ENCODE measurements at regions not wholly inside any gene's neighbourhood (a gene's known extent, or its start where the extent isn't known, plus 50 kb on each side); places are given as distances from the start of the nearest gene placed in this dataset.

- peaks cover 22% of the 10 kb centered on the region for H3K4me1 Mint-ChIP-seq (ENCODE audit: low read depth)
- H3K9me3 Mint-ChIP-seq: no peaks in the 10 kb centered on the region
- TF ChIP-seq, protein P1, sequence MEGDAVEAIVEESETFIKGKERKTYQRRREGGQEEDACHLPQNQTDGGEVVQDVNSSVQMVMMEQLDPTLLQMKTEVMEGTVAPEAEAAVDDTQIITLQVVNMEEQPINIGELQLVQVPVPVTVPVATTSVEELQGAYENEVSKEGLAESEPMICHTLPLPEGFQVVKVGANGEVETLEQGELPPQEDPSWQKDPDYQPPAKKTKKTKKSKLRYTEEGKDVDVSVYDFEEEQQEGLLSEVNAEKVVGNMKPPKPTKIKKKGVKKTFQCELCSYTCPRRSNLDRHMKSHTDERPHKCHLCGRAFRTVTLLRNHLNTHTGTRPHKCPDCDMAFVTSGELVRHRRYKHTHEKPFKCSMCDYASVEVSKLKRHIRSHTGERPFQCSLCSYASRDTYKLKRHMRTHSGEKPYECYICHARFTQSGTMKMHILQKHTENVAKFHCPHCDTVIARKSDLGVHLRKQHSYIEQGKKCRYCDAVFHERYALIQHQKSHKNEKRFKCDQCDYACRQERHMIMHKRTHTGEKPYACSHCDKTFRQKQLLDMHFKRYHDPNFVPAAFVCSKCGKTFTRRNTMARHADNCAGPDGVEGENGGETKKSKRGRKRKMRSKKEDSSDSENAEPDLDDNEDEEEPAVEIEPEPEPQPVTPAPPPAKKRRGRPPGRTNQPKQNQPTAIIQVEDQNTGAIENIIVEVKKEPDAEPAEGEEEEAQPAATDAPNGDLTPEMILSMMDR (IDR thresholded peaks at IDR 0.05): no peak
- H3K4me3 Mint-ChIP-seq: peak overlapping the region; percentile 51
- no peaks in the 10 kb centered on the region for H3K36me3 Mint-ChIP-seq (ENCODE audit: low read depth)
- peaks cover 11% of the 10 kb centered on the region for H3K27me3 Mint-ChIP-seq (ENCODE audit: insufficient read depth)
- H3K27ac Mint-ChIP-seq: peak overlapping the region; percentile 77
- peak; percentile 71 for DNase-seq
These were observed 211.1 kb downstream of the MATN1 start for GRCh38 chr1:30511991-30512913.

GRCh38 chr1:30511563-30511962, 211.8 kb downstream of the MATN1 start:
- Mint-ChIP-seq H3K27ac (peak overlapping the region; percentile 77), H3K27me3 (ENCODE audit: insufficient read depth) (peaks cover 11% of the 10 kb centered on the region), H3K4me1 (ENCODE audit: low read depth) (peaks cover 22% of the 10 kb centered on the region)

DNA sequence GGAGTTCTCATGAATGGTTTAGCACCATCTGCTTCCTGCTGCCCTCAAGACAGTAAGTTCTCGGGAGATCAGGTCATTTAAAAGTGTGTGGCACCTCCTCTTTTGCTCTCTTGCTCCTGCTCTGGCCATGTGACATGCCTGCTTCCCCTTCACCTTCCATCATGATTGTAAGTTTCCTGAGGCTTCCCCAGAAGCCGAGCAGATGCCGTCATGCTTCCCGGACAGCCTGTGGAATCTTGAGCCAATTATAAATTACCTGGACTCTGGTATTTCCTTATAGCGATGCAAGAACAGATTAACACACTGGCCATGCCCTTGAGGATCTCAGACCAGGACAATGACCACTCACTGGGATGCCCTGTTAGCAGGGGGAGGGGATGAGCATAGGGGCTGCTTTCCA, 212.3 kb downstream of the MATN1 start:
- no peak for DNase-seq
- TF ChIP-seq, protein P1 (IDR thresholded peaks at IDR 0.05): no peak
- Mint-ChIP-seq H3K4me3 (no peak overlapping the region), H3K36me3 (ENCODE audit: low read depth) (no peaks in the 10 kb centered on the region), H3K27ac (no peak overlapping the region), H3K9me3 (no peaks in the 10 kb centered on the region), H3K4me1 (ENCODE audit: low read depth) (peaks cover 22% of the 10 kb centered on the region), H3K27me3 (ENCODE audit: insufficient read depth) (peaks cover 11% of the 10 kb centered on the region)

More at GRCh38 chr1:30511563-30511962, 211.8 kb downstream of the MATN1 start:
- DNase-seq: no peak
- no peaks in the 10 kb centered on the region for H3K36me3 Mint-ChIP-seq (ENCODE audit: low read depth)
- no peaks in the 10 kb centered on the region for H3K9me3 Mint-ChIP-seq
- TF ChIP-seq, protein P1 (IDR thresholded peaks at IDR 0.05): no peak
- H3K4me3 Mint-ChIP-seq: peak overlapping the region; percentile 51; the same call in 1 of the 2 replicates

DNA sequence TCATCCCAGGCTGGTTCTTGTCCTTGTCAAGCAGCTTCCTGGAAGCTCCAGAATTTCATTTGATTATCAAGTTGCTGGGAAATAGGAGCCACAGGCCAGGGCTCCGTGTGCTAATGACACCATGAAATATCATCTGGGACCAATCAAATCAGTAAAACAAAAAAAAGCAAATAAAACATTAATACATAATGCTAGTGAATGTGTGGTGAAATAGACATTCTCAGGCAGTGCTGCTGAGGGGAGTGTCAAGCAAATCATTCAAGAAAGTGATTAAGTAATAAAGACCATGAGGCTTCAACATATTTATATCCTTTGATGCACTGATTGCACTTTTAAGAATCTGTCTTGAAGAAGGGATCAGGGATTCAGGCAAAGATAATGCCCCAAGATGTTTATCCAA, 213.7 kb downstream of the MATN1 start:
- no peak overlapping the region for H3K27ac Mint-ChIP-seq
- peaks cover 22% of the 10 kb centered on the region for H3K4me1 Mint-ChIP-seq (ENCODE audit: low read depth)
- TF ChIP-seq, protein P1 (IDR thresholded peaks at IDR 0.05): no peak
- H3K9me3 Mint-ChIP-seq: no peaks in the 10 kb centered on the region
- H3K27me3 Mint-ChIP-seq (ENCODE audit: insufficient read depth): peaks cover 9% of the 10 kb centered on the region
- no peak for DNase-seq
- no peaks in the 10 kb centered on the region for H3K36me3 Mint-ChIP-seq (ENCODE audit: low read depth)
- H3K4me3 Mint-ChIP-seq: no peak overlapping the region

GRCh38 chr1:30508611-30509010, 214.8 kb downstream of the MATN1 start:
- no peak overlapping the region for H3K4me3 Mint-ChIP-seq
- no peaks in the 10 kb centered on the region for H3K36me3 Mint-ChIP-seq (ENCODE audit: low read depth)
- peaks cover 13% of the 10 kb centered on the region for H3K27me3 Mint-ChIP-seq (ENCODE audit: insufficient read depth)
- TF ChIP-seq, protein P1 (IDR thresholded peaks at IDR 0.05): no peak
- H3K27ac Mint-ChIP-seq: no peak overlapping the region
- no peak for DNase-seq
- no peaks in the 10 kb centered on the region for H3K9me3 Mint-ChIP-seq
- H3K4me1 Mint-ChIP-seq (ENCODE audit: low read depth): peaks cover 22% of the 10 kb centered on the region

Data from HFFc6 (cell line).